Liver (tissue), 8 donors: ENCODE measurements at regions not wholly inside any gene's neighbourhood (a gene's known extent, or its start where the extent isn't known, plus 50 kb on each side); places are given as distances from the start of the nearest gene placed in this dataset.

Source experiments
- DNase-seq: peaks from one replicate; pipeline ENCODE4 v3.0.0-alpha.2; 2017; ENCODE audit warnings: low spot score
- H3K27ac ChIP-seq, 2 donors: one replicate each; pipeline ENCODE4 v1.7.0; 2013; ENCODE audit warnings: inconsistent platforms in 2 of 2, low read length in 2 of 2, control low read depth in 1 of 2, low read depth in 1 of 2, mild to moderate bottlenecking in 1 of 2
- H3K27me3 ChIP-seq, 4 donors: one replicate each; pipeline versions ENCODE4 v1.6.1 to v1.7.0; 2013; ENCODE audit warnings: low read length in 3 of 4, inconsistent platforms in 1 of 4, mild to moderate bottlenecking in 1 of 4, moderate library complexity in 1 of 4; ENCODE audit not compliant: control insufficient read depth in 4 of 4, insufficient read depth in 4 of 4
- H3K36me3 ChIP-seq, 4 donors: one replicate each; pipeline versions ENCODE4 v1.6.1 to v1.7.0; 2013; ENCODE audit warnings: low read length in 3 of 4, mild to moderate bottlenecking in 3 of 4, low read depth in 1 of 4, moderate library complexity in 1 of 4; ENCODE audit not compliant: control insufficient read depth in 4 of 4, insufficient read depth in 3 of 4
- H3K4me1 ChIP-seq, 4 donors: one replicate each; pipeline versions ENCODE4 v1.6.1 to v1.7.0; 2013; ENCODE audit warnings: low read length in 3 of 4, mild to moderate bottlenecking in 3 of 4, moderate library complexity in 1 of 4; ENCODE audit not compliant: control insufficient read depth in 4 of 4, insufficient read depth in 4 of 4
- H3K4me3 ChIP-seq, 3 donors: one replicate each; pipeline versions ENCODE4 v1.6.1 to v1.7.0; 2013; ENCODE audit warnings: low read length in 3 of 3, control low read depth in 1 of 3, low read depth in 1 of 3, mild to moderate bottlenecking in 1 of 3
- H3K9ac ChIP-seq, 2 donors: one replicate each; pipeline ENCODE4 v1.7.0; 2013; ENCODE audit warnings: low read length in 2 of 2, mild to moderate bottlenecking in 2 of 2, moderate library complexity in 2 of 2, control low read depth in 1 of 2, low read depth in 1 of 2
- H3K9me3 ChIP-seq, 4 donors: one replicate each; pipeline versions ENCODE4 v1.6.1 to v1.7.0; 2013; ENCODE audit warnings: low read length in 3 of 4; ENCODE audit not compliant: control insufficient read depth in 4 of 4
- ATF3 ChIP-seq: IDR thresholded peaks from 2 replicates; pipeline ENCODE4 v1.6.1; 2016; ENCODE audit warnings: antibody characterized with exemption
- CTCF ChIP-seq: fragments of 150-350 bp; IDR thresholded peaks from 2 replicates; pipeline ENCODE4 v1.5.1; 2017; ENCODE audit warnings: improper control_type of control experiment, low read depth, low read length; ENCODE audit not compliant: missing input control
- EGR1 ChIP-seq, 2 donors: IDR thresholded peaks; 2 replicates each; pipeline ENCODE4 v1.6.1; 2016 to 2018; ENCODE audit warnings: antibody characterized with exemption in 2 of 2, low read depth in 2 of 2
- FOXA2 ChIP-seq: IDR thresholded peaks from 2 replicates; pipeline ENCODE4 v1.6.1; 2016; ENCODE audit warnings: antibody characterized with exemption
- GABPA ChIP-seq, 2 donors: IDR thresholded peaks in 1 of 2; conservative IDR thresholded peaks in 1 of 2; 2 replicates each; pipeline ENCODE4 v1.6.1; 2016; ENCODE audit warnings: antibody characterized with exemption in 2 of 2, mild to moderate bottlenecking in 1 of 2, moderate library complexity in 1 of 2
- HNF4A ChIP-seq, 2 donors: conservative IDR thresholded peaks; 2 replicates each; pipeline ENCODE4 v1.6.1; 2016; ENCODE audit warnings: antibody characterized with exemption in 2 of 2, mild to moderate bottlenecking in 2 of 2
- HNF4G ChIP-seq: IDR thresholded peaks from 2 replicates; pipeline ENCODE4 v1.6.1; 2016; ENCODE audit warnings: antibody characterized with exemption
- JUND ChIP-seq, 2 donors: IDR thresholded peaks; 2 replicates each; pipeline ENCODE4 v1.6.1; 2016; ENCODE audit warnings: antibody characterized with exemption in 2 of 2
- NR2F2 ChIP-seq: IDR thresholded peaks from 2 replicates; pipeline ENCODE4 v1.6.1; 2016; ENCODE audit warnings: antibody characterized with exemption
- RAD21 ChIP-seq, 2 donors: IDR thresholded peaks; 2 replicates each; pipeline ENCODE4 v1.6.1; 2016; ENCODE audit warnings: antibody characterized with exemption in 2 of 2, mild to moderate bottlenecking in 2 of 2
- RXRA ChIP-seq, 2 donors: IDR thresholded peaks; 2 replicates each; pipeline ENCODE4 v1.6.1; 2017 to 2018; ENCODE audit warnings: antibody characterized with exemption in 2 of 2, mild to moderate bottlenecking in 1 of 2
- SP1 ChIP-seq: IDR thresholded peaks from 2 replicates; pipeline ENCODE4 v1.6.1; 2018; ENCODE audit warnings: antibody characterized with exemption, mild to moderate bottlenecking
- TAF1 ChIP-seq: conservative IDR thresholded peaks from 2 replicates; pipeline ENCODE4 v1.6.1; 2016; ENCODE audit warnings: antibody characterized with exemption, mild to moderate bottlenecking
- YY1 ChIP-seq: IDR thresholded peaks from 2 replicates; pipeline ENCODE4 v1.6.1; 2016; ENCODE audit warnings: antibody characterized with exemption, mild to moderate bottlenecking
- WGBS: extraction: QIAGEN DNeasy Blood & Tissue Kit; methylation state at CpG from one replicate; pipeline ENCODE4 v1.1.7; 2013; 5-methylcytosine and 5-hydroxymethylcytosine counted together
- TF ChIP-seq, protein P1 (sequence below): IDR thresholded peaks from 2 replicates; pipeline ENCODE4 v1.6.1; 2016; ENCODE audit warnings: antibody characterized with exemption
- TF ChIP-seq, protein P2 (sequence below): IDR thresholded peaks from 2 replicates; pipeline ENCODE4 v1.6.1; 2016; ENCODE audit warnings: antibody characterized with exemption
- TF ChIP-seq, protein P3 (sequence below): IDR thresholded peaks from 2 replicates; pipeline ENCODE4 v1.6.1; 2016; ENCODE audit warnings: antibody characterized with exemption, mild to moderate bottlenecking
- donor health status: healthy.
- donor health status: healthy.
- donor health status: healthy.
- donor health status: healthy.
- donor health status: healthy.

DNA sequence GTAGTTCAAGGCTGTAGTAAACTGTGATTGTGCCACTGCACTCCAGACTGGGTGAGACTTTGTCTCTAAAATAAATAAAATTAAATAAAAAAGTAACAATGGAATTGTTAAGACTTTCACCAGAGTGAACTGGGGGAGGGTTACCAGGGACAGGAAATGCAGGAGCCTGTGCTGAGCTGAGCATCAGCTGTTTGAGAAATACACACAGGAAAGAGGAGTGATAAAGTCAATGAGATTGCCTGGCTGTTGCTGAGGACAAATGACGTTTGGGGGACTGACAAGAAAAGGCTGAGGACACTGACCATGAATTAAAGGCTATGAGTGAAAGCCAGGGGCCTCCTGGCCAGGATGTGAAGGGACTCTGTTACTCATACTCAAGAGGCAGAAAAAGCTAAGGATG is 226.3 kb downstream of the SETD4 start (continued):
- TF ChIP-seq, protein P1, sequence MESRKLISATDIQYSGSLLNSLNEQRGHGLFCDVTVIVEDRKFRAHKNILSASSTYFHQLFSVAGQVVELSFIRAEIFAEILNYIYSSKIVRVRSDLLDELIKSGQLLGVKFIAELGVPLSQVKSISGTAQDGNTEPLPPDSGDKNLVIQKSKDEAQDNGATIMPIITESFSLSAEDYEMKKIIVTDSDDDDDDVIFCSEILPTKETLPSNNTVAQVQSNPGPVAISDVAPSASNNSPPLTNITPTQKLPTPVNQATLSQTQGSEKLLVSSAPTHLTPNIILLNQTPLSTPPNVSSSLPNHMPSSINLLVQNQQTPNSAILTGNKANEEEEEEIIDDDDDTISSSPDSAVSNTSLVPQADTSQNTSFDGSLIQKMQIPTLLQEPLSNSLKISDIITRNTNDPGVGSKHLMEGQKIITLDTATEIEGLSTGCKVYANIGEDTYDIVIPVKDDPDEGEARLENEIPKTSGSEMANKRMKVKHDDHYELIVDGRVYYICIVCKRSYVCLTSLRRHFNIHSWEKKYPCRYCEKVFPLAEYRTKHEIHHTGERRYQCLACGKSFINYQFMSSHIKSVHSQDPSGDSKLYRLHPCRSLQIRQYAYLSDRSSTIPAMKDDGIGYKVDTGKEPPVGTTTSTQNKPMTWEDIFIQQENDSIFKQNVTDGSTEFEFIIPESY = no peak
- TF ChIP-seq YY1 (no peak), GABPA (IDR thresholded peaks at IDR 0.05 in 1 of 2, conservative IDR thresholded peaks at IDR 0.05 in 1 of 2) (no peak), TAF1 (no peak), RXRA (IDR thresholded peaks at IDR 0.05) (no peak), EGR1 (IDR thresholded peaks at IDR 0.05; ENCODE audit: low read depth in 2 of 2) (no peak)
- TF ChIP-seq, protein P2, sequence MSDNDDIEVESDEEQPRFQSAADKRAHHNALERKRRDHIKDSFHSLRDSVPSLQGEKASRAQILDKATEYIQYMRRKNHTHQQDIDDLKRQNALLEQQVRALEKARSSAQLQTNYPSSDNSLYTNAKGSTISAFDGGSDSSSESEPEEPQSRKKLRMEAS = no peak

DNA sequence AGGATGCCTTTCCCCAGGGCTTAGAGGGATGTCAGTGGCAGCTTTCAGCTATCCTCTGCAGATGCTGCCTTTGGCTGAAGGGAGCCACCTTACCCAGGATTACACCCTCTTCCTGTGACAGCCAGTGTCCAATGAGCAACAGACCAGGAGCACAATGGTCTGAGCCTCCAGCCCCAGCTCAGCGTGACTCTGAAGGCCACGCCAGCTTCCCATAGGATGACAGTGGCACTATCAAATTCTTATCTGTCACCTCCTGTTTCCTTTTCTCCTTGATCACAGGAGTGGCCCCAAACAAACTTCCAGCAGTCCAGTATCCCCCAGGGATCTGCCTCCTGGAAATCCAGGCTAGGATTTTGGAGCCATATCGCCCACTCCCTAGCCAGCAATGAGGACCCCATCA is 226.9 kb downstream of the SETD4 start:
- Histone ChIP-seq H3K9ac (no peak overlapping the region), H3K4me1 (no peaks in the 10 kb centered on the region), H3K36me3 (no peaks in the 10 kb centered on the region), H3K27me3 (no peaks in the 10 kb centered on the region), H3K27ac (no peak overlapping the region), H3K4me3 (no peak overlapping the region), H3K9me3 (no peaks in the 10 kb centered on the region)
- TF ChIP-seq NR2F2 = no peak
- TF ChIP-seq, protein P3, sequence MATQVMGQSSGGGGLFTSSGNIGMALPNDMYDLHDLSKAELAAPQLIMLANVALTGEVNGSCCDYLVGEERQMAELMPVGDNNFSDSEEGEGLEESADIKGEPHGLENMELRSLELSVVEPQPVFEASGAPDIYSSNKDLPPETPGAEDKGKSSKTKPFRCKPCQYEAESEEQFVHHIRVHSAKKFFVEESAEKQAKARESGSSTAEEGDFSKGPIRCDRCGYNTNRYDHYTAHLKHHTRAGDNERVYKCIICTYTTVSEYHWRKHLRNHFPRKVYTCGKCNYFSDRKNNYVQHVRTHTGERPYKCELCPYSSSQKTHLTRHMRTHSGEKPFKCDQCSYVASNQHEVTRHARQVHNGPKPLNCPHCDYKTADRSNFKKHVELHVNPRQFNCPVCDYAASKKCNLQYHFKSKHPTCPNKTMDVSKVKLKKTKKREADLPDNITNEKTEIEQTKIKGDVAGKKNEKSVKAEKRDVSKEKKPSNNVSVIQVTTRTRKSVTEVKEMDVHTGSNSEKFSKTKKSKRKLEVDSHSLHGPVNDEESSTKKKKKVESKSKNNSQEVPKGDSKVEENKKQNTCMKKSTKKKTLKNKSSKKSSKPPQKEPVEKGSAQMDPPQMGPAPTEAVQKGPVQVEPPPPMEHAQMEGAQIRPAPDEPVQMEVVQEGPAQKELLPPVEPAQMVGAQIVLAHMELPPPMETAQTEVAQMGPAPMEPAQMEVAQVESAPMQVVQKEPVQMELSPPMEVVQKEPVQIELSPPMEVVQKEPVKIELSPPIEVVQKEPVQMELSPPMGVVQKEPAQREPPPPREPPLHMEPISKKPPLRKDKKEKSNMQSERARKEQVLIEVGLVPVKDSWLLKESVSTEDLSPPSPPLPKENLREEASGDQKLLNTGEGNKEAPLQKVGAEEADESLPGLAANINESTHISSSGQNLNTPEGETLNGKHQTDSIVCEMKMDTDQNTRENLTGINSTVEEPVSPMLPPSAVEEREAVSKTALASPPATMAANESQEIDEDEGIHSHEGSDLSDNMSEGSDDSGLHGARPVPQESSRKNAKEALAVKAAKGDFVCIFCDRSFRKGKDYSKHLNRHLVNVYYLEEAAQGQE = no peak
- no peak for TF ChIP-seq YY1
- TF ChIP-seq ATF3 = no peak
- no peak for TF ChIP-seq HNF4A (conservative IDR thresholded peaks at IDR 0.05)
- TF ChIP-seq TAF1 = no peak
- no peak for TF ChIP-seq EGR1 (IDR thresholded peaks at IDR 0.05; ENCODE audit: low read depth in 2 of 2)
- no peak for TF ChIP-seq RXRA (IDR thresholded peaks at IDR 0.05)
- no peak for TF ChIP-seq HNF4G
- TF ChIP-seq GABPA (IDR thresholded peaks at IDR 0.05 in 1 of 2, conservative IDR thresholded peaks at IDR 0.05 in 1 of 2) = no peak
- no peak for TF ChIP-seq FOXA2
- TF ChIP-seq, protein P1 = no peak
- 71% methylated on average over 3 of the region's 3 CpGs for WGBS
- DNase-seq = no peak

GRCh38 chr21:35831230-35831629 is 229.1 kb downstream of the SETD4 start:
- Histone ChIP-seq H3K36me3 (no peaks in the 10 kb centered on the region), H3K27ac (no peak overlapping the region), H3K4me3 (no peak overlapping the region), H3K27me3 (no peaks in the 10 kb centered on the region), H3K4me1 (no peaks in the 10 kb centered on the region), H3K9ac (no peak overlapping the region), H3K9me3 (no peaks in the 10 kb centered on the region)
- no peak for DNase-seq
- WGBS = 92% methylated on average over 6 of the region's 6 CpGs
- TF ChIP-seq RAD21 (IDR thresholded peaks at IDR 0.05) (no peak), SP1 (no peak), CTCF (no peak), RXRA (IDR thresholded peaks at IDR 0.05) (no peak), NR2F2 (no peak), FOXA2 (no peak), TAF1 (no peak), JUND (IDR thresholded peaks at IDR 0.05) (no peak), YY1 (no peak), HNF4G (no peak)
- TF ChIP-seq, protein P1 = no peak
- TF ChIP-seq, protein P2 = no peak
